SU-DHL-6 (cell line): ENCODE measurements at regions not wholly inside any gene's neighbourhood (a gene's known extent, or its start where the extent isn't known, plus 50 kb on each side); places are given as distances from the start of the nearest gene placed in this dataset.

Experiments used
- EZH2phosphoT487 ChIP-seq: fragments of 200-600 bp; sonication (generic), shearing (Covaris generic); conservative IDR thresholded peaks from 2 replicates; pipeline ENCODE4 v1.6.1; 2018; ENCODE audit warnings: mild to moderate bottlenecking, antibody characterized with exemption, low read length, moderate library complexity, mixed read lengths
- TF ChIP-seq, protein P1 (sequence below): fragments of 200-600 bp; sonication (generic); IDR thresholded peaks from one replicate; pipeline ENCODE4 v1.5.1; 2017; ENCODE audit warnings: antibody characterized with exemption, mild to moderate bottlenecking, low read length, moderate library complexity; ENCODE audit not compliant: insufficient read depth, poor library complexity, severe bottlenecking

DNA sequence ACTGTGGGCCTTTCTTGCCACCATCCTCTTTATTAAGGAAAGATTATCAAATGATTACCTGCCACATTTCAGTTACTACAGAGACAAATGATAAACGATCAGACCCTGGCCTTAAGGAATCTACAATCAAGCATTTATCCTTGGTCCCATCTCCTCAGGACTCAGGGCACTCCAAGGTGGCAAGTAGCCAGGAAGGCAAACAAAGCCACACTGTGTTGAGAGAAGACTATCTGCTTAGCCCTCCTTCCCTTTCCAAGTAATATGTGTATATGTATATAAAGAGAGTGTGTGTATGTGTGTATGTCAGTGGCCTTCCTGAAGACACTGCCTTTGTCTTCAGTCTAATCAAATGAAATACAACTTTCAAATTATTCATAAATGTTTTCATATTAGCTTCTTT lies 490.1 kb upstream of the ATP11B start:
- TF ChIP-seq, protein P1, sequence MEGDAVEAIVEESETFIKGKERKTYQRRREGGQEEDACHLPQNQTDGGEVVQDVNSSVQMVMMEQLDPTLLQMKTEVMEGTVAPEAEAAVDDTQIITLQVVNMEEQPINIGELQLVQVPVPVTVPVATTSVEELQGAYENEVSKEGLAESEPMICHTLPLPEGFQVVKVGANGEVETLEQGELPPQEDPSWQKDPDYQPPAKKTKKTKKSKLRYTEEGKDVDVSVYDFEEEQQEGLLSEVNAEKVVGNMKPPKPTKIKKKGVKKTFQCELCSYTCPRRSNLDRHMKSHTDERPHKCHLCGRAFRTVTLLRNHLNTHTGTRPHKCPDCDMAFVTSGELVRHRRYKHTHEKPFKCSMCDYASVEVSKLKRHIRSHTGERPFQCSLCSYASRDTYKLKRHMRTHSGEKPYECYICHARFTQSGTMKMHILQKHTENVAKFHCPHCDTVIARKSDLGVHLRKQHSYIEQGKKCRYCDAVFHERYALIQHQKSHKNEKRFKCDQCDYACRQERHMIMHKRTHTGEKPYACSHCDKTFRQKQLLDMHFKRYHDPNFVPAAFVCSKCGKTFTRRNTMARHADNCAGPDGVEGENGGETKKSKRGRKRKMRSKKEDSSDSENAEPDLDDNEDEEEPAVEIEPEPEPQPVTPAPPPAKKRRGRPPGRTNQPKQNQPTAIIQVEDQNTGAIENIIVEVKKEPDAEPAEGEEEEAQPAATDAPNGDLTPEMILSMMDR: no peak
- no peak for TF ChIP-seq EZH2phosphoT487
